ENCODE measurements at regions not wholly inside any gene's neighbourhood (a gene's known extent, or its start where the extent isn't known, plus 50 kb on each side); places are given as distances from the start of the nearest gene placed in this dataset.
"Not testable (repeated sequence)": the region's sequence is repeated elsewhere in the genome, so short reads cannot be mapped to it uniquely, and the experiment has no call there.

- no peak for DNase-seq
Measured at GRCh38 chr1:169022648-169023047, 83.8 kb upstream of the ATP1B1 start.

GRCh38 chr1:169024255-169024654, 82.2 kb upstream of the ATP1B1 start:
- DNase-seq, result no peak

- DNase-seq, result no peak
Measured at GRCh38 chr1:169024800-169025271, 81.7 kb upstream of the ATP1B1 start.

GRCh38 chr1:169025412-169025811, 81.1 kb upstream of the ATP1B1 start:
- no peak for DNase-seq

GRCh38 chr1:169027607-169028320, 78.7 kb upstream of the ATP1B1 start:
- no peak for DNase-seq

GRCh38 chr1:169031566-169032224, 74.8 kb upstream of the ATP1B1 start:
- DNase-seq, result no peak

GRCh38 chr1:169041366-169041765, 65.1 kb upstream of the ATP1B1 start:
- DNase-seq, result no peak

GRCh38 chr1:169042377-169042776, 64.1 kb upstream of the ATP1B1 start:
- no peak for DNase-seq

GRCh38 chr1:169043823-169044222, 62.7 kb upstream of the ATP1B1 start:
- no peak for DNase-seq

GRCh38 chr1:169044296-169044695, 62.2 kb upstream of the ATP1B1 start:
- peak; percentile 41 for DNase-seq

GRCh38 chr1:169044971-169045370, 61.5 kb upstream of the ATP1B1 start:
- DNase-seq, result no peak

- no peak for DNase-seq
Measured at GRCh38 chr1:169046671-169047070, 59.8 kb upstream of the ATP1B1 start.

GRCh38 chr1:169047074-169047473, 59.4 kb upstream of the ATP1B1 start:
- DNase-seq, result no peak

- no peak for DNase-seq
Measured at GRCh38 chr1:169048043-169048442, 58.4 kb upstream of the ATP1B1 start.

- DNase-seq, result no peak
Measured at GRCh38 chr1:169049258-169049938, 57.1 kb upstream of the ATP1B1 start.

GRCh38 chr1:169051171-169051570, 55.3 kb upstream of the ATP1B1 start:
- DNase-seq, result no peak

- DNase-seq, result not testable (repeated sequence)
Measured at GRCh38 chr1:169052171-169052570, 54.3 kb upstream of the ATP1B1 start.

- DNase-seq, result no peak
Measured at GRCh38 chr1:169052727-169053126, 53.8 kb upstream of the ATP1B1 start.

- no peak for DNase-seq
Measured at GRCh38 chr1:169053196-169053595, 53.3 kb upstream of the ATP1B1 start.
